ENCODE measurements at regions not wholly inside any gene's neighbourhood (a gene's known extent, or its start where the extent isn't known, plus 50 kb on each side); places are given as distances from the start of the nearest gene placed in this dataset.

- DNase-seq (ENCODE audit: low read depth in 2 of 2) = no peak
Observed at GRCh38 chr15:97473627-97474026, 486.9 kb upstream of the ARRDC4 start.

GRCh38 chr15:97479957-97480356, 480.5 kb upstream of the ARRDC4 start:
- no peak for DNase-seq (ENCODE audit: low read depth in 2 of 2)

- no peak for DNase-seq (ENCODE audit: low read depth in 2 of 2)
Observed at GRCh38 chr15:97482521-97482920, 478.0 kb upstream of the ARRDC4 start.

- no peak for DNase-seq (ENCODE audit: low read depth in 2 of 2)
Observed at GRCh38 chr15:97483232-97483631, 477.3 kb upstream of the ARRDC4 start.

GRCh38 chr15:97490429-97490828, 470.1 kb upstream of the ARRDC4 start:
- no peak for DNase-seq (ENCODE audit: low read depth in 2 of 2)

- DNase-seq (ENCODE audit: low read depth in 2 of 2) = no peak
Observed at GRCh38 chr15:97501291-97501690, 459.2 kb upstream of the ARRDC4 start.

GRCh38 chr15:97502038-97502437, 458.5 kb upstream of the ARRDC4 start:
- DNase-seq (ENCODE audit: low read depth in 2 of 2) = no peak

- DNase-seq (ENCODE audit: low read depth in 2 of 2) = no peak
Observed at GRCh38 chr15:97504031-97504792, 456.3 kb upstream of the ARRDC4 start.

GRCh38 chr15:97517737-97518136, 442.8 kb upstream of the ARRDC4 start:
- DNase-seq (ENCODE audit: low read depth in 2 of 2) = no peak

GRCh38 chr15:97520689-97521088, 439.8 kb upstream of the ARRDC4 start:
- DNase-seq (ENCODE audit: low read depth in 2 of 2) = no peak

GRCh38 chr15:97521381-97522285, 438.9 kb upstream of the ARRDC4 start:
- no peak for DNase-seq (ENCODE audit: low read depth in 2 of 2)

- no peak for DNase-seq (ENCODE audit: low read depth in 2 of 2)
Observed at GRCh38 chr15:97522347-97522746, 438.2 kb upstream of the ARRDC4 start.

GRCh38 chr15:97525809-97526208, 434.7 kb upstream of the ARRDC4 start:
- DNase-seq (ENCODE audit: low read depth in 2 of 2) = no peak

- no peak for DNase-seq (ENCODE audit: low read depth in 2 of 2)
Observed at GRCh38 chr15:97528238-97528637, 432.3 kb upstream of the ARRDC4 start.

GRCh38 chr15:97545799-97546198, 414.7 kb upstream of the ARRDC4 start:
- no peak for DNase-seq (ENCODE audit: low read depth in 2 of 2)

- no peak for DNase-seq (ENCODE audit: low read depth in 2 of 2)
Observed at GRCh38 chr15:97547381-97547780, 413.1 kb upstream of the ARRDC4 start.

- no peak for DNase-seq (ENCODE audit: low read depth in 2 of 2)
Observed at GRCh38 chr15:97561529-97561928, 399.0 kb upstream of the ARRDC4 start.

- no peak for DNase-seq (ENCODE audit: low read depth in 2 of 2)
Observed at GRCh38 chr15:97563516-97563915, 397.0 kb upstream of the ARRDC4 start.

GRCh38 chr15:97566961-97567360, 393.5 kb upstream of the ARRDC4 start:
- DNase-seq (ENCODE audit: low read depth in 2 of 2) = no peak

GRCh38 chr15:97567411-97567810, 393.1 kb upstream of the ARRDC4 start:
- DNase-seq (ENCODE audit: low read depth in 2 of 2) = no peak

GRCh38 chr15:97576929-97577645, 383.4 kb upstream of the ARRDC4 start:
- no peak for DNase-seq (ENCODE audit: low read depth in 2 of 2)

GRCh38 chr15:97585408-97585807, 375.1 kb upstream of the ARRDC4 start:
- DNase-seq (ENCODE audit: low read depth in 2 of 2) = no peak
